Stimulated activated CD8-positive, alpha-beta memory T cell treated with anti-CD3 and anti-CD28 coated beads, Interleukin-4, amount 100 ng/mL, for 1 hour (primary cell): ENCODE measurements at regions not wholly inside any gene's neighbourhood (a gene's known extent, or its start where the extent isn't known, plus 50 kb on each side); places are given as distances from the start of the nearest gene placed in this dataset.

Experiments used
- DNase-seq, 2 donors: peaks; one replicate each; pipeline ENCODE4 v3.0.0-alpha.2; 2020; ENCODE audit warnings: low read depth in 2 of 2, low spot score in 1 of 2

- peak in 1 of 2 donors; percentile 8 for DNase-seq
These were observed 288.8 kb downstream of the CASP12 start for GRCh38 chr11:104609311-104610085.

GRCh38 chr11:104602643-104603042 lies 295.6 kb downstream of the CASP12 start:
- no peak for DNase-seq

DNA sequence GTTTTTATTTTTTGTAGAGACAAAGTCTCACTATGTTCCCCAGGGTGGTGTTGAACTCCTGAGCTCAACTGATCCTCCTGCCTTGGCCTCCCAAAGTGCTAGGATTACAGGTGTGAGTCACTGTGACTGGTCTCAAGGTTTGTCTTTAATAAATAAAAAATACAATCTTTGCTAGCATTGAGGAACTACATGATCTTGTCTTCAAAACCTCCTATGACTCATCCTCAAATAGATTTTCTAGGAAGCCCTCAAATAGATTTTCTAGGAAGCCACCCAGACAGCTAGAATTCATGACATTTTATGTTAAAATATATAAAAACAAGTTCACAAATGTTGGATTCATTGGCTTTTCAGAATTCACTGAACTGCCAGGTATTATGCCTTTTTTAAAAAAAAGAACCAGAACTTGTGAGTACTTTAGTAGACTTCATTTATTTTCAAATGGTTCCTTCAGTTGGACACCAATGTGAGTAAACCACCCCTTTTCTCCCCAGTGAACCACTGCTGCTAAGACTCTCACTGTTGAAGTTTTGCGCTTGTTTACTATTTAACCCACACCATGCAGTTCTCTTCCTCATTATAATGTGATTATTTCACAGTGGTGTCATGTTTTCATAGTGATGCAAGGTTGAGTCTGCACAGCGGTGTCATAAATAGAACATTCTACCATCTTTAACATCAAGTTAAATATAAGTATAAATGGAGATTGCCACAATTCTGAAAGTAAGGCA lies 303.9 kb downstream of the CASP12 start:
- no peak for DNase-seq

DNA sequence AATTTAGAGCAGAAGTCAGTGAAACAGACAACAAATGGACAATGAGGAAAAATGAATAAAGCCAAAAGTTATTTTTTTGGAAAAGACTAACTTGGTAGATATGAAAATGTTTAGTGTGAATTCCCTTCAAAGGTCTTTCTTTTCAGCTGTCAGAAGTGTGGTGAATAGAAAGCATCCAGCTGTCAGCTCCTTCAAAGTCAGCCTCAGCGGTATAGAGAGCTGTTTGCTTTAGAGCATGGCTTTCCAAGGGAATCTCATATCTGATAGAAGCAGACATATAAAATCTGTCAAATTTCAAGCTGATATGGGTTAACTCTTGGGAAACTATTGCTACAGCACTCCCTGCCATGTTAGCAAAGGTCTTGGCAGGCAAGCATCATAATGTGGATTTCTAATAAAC lies 309.3 kb downstream of the CASP12 start:
- no peak for DNase-seq

GRCh38 chr11:104588446-104588845 lies 309.8 kb downstream of the CASP12 start:
- DNase-seq, result no peak

- no peak for DNase-seq
These were observed 313.4 kb downstream of the CASP12 start for GRCh38 chr11:104584823-104585222.

GRCh38 chr11:104583857-104584256 lies 314.4 kb downstream of the CASP12 start:
- DNase-seq, result no peak

DNA sequence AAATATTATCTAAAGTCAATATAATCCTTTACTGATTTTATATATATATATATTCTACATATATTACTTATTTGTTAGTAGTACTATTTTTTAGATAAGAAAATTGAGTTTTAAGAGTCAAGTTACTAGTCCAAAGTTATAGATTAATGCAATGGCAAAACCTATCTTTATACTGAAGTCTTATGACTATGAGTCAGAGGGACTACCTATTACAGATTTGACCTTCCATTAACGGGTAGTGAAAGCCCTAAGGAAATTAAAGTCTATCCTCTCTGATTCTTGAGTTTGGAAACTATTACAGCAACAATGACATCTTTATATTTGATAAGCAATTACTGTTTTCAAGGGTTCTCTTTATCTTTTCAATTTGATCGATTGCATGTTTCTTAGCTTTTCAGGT lies 315.8 kb downstream of the CASP12 start:
- no peak for DNase-seq

DNA sequence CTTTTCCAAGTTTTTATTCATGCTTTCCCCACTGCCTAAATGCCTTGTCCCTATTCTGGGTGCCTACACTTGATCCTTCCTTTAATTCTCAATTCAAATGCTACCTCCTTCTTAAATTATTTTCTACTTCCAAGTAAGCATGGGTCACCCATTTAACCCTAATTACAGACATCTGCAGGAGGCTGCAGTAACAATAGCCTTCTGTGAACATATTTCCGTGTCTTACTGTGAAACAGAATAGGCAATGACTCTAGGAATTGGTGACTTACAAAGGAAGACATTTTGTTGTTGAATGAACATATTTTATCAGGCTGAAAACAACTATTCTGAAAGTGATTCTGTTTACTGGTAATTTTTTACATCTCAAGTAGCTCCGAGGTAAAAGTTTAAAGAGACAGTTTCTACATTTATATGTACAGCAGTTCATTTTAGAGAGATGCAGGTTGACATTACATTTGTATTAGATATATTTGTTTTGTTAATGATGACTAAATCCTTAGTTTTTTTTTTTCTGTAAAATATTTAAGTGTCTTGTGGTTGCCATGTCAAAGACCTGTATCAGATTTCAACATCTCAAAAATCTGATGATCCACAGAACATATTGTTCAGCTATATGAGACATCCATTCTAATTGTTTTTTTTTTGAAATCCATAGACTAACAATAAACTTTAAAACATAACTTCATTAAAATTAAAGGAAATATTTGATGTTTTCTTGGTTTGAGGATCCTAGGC lies 316.8 kb downstream of the CASP12 start:
- no peak for DNase-seq

DNA sequence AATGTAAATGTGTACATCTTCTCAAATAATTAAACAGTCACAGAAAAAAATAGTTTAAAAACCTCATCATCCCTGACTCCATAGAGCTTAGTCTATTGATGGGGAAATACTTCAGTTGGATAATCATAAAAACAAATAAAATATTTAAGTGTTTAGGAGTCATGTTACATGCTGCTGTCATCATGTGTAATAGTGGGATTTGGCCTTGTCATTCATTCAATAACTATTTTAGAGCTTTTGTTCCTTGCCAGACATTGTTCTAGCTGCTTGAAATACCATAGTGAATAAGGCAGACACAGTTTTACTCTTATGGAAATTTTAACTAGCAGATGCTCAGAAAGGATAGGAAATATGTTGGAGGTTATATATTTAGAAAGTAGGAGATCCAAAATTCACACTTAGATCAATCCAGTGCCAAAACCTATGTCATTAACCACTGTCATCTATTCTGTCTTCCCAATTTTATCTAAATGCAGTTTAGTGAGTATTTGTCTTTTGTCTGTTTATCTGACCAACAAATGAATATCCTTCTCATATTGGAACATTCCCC lies 324.7 kb downstream of the CASP12 start:
- no peak for DNase-seq

DNA sequence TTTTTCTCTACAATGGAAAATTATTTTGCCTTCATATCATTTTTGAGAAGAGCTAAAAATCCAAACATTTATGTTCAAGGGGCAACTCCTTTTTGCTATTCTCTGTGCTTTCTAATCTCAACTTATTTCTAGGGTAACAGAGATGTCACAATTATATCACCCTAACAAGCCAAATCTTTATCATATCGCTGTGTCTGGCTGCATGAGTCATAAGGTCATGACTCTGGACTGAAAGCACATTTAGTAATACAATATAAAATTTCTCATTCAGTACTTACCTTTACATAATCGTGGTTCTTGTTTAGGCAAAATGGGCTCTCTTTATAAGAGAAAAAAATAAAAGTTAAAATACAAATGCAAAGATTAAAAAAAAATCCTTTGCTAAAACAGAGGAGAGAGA lies 326.0 kb downstream of the CASP12 start:
- DNase-seq, result no peak

- no peak for DNase-seq
These were observed 328.1 kb downstream of the CASP12 start for GRCh38 chr11:104570078-104570701.

- no peak for DNase-seq
These were observed 332.7 kb downstream of the CASP12 start for GRCh38 chr11:104565583-104565961.

DNA sequence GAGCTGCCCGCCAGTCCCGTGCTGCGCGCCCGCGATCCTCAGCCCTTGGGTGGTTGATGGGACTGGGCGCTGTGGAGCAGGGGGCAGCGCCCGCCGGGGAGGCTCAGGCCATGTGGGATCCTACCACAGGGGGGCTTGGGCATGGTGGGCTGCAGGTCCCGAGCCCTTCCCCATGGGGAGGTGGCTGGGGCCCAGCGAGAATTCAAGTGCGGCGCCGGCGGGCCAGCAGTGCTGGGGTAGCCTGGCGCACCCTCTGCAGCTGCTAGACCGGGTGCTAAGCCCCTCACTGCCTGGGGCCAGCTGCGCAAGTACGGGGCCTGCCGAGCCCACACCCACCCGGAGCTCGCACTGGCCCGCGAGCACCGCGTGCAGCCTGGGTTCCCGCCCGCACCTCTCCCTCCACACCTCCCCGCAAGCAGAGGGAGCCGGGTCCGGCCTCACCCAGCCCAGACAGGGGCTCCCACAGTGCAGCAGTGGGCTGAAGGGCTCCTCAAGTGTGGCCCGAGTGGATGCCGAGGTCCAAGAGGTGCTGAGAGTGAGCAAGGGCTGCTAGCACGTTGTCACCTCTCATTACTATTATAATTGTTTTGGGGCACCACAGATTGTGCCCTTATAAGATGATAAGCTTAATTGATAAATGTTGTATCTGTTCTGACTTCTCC lies 333.2 kb downstream of the CASP12 start:
- no peak for DNase-seq

GRCh38 chr11:104556606-104557301 lies 341.5 kb downstream of the CASP12 start:
- DNase-seq, result no peak

DNA sequence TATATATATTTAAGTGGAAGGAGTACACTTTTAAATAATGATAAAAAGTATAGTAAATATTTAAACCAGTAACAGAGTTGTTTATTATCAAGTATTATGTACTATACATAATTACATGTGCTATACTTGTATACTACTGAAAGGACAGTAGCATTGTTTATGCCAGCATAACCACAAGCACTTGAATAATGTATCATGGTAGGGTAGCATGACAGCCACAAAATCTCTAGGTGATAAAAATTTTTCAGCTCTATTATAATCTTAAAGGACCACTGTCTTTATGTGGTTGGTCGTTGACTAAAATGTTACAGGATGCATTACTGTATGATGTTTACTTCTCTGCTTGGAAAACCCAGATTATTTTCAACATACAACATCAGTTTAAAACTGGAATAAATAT lies 349.2 kb downstream of the CASP12 start:
- no peak for DNase-seq

DNA sequence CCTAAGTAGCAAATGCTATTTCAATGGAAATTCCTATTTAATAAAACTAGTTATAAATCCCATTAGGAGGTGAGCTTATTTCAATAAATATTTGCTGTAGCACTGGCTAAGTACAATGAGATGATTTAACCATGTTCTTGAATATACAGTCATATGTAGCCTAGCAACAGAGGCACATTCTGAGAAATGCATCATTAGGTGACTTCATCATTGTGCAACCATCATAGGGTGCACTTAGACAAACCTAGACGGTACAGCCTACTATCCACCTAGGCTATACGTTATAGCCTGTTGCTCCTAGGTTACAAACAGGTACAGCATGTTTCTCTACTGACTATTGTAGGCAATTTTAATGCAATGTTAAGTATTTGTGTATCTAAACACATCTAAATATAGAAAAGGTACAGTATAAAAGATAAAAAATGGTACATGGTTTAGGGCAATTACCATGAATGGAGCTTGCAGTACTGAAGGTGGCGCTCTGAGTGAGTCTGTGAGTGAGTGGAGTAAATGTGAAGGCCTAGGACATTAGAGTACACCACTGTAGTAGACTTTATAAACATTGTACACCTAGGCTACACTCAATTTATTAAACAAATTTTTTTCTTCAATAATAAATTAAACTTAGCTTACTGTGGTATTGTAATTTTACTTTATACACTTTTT lies 350.1 kb downstream of the CASP12 start:
- DNase-seq, result no peak

- DNase-seq, result no peak
These were observed 351.8 kb downstream of the CASP12 start for GRCh38 chr11:104546501-104546900.

DNA sequence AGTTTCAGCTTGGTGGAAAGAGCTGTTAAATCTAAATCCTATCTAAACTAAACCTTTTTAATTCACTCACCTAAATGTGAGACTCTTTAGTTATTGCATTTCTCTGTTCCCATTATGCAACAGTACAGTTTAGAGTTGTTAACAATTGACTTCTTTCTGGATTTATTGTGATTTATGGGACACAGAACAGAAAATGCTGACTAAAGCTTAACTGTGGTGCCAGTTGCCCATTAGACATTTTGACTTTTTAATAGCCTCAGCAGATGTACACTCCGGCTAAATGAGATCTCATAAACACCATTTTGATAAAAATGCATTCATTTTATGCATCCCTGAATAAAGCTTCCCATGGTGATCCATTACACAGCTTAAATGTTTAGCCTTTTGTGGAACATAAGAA lies 356.6 kb downstream of the CASP12 start:
- no peak for DNase-seq

DNA sequence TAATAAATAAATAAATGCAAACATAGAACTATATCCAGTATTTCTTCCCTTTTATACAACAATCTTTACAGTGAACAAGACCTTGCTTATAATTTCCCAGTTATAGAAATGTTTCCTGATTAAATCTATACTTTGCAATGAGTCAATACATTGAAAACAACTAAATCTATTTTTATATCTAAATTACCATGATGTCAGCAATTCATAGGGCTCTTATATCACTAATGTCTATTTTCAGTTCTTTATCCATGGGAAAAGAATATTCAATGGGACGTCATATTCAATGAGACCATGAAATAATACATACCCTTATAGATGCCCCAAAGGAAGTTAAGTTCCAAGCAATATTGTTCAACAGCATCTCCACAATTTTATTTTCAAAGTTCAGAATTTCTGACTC lies 359.9 kb downstream of the CASP12 start:
- DNase-seq, result no peak
